ENCODE measurements at regions not wholly inside any gene's neighbourhood (a gene's known extent, or its start where the extent isn't known, plus 50 kb on each side); places are given as distances from the start of the nearest gene placed in this dataset.
"Not testable (repeated sequence)": the region's sequence is repeated elsewhere in the genome, so short reads cannot be mapped to it uniquely, and the experiment has no call there.

DNA sequence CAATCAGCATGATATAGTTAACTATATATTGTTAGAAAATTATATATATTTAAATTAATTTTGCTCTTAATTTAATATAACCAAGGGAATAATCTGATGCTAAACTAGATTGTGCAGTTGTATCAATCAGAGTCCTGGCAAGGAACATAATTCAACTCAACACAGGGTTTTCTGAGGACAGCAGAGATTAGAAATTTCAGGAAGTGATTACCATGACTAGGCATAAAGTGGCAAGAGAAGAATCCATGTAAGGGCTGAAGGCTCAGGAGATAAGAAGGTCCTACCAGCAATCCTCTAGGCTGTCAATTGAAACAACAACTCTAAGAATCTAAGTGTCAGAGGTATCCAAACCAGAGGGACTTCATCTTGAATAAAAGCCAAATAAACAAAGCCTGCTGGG lies 807.8 kb downstream of the DSC3 start:
- H3K4me1 Mint-ChIP-seq (ENCODE audit: low read depth) = no peaks in the 10 kb centered on the region
- no peak overlapping the region for H3K4me3 Mint-ChIP-seq
- H3K9me3 Mint-ChIP-seq = peaks cover 14% of the 10 kb centered on the region
- H3K27me3 Mint-ChIP-seq = no peaks in the 10 kb centered on the region
- no peaks in the 10 kb centered on the region for H3K36me3 Mint-ChIP-seq (ENCODE audit: low read depth)
- no peak overlapping the region for H3K27ac Mint-ChIP-seq

DNA sequence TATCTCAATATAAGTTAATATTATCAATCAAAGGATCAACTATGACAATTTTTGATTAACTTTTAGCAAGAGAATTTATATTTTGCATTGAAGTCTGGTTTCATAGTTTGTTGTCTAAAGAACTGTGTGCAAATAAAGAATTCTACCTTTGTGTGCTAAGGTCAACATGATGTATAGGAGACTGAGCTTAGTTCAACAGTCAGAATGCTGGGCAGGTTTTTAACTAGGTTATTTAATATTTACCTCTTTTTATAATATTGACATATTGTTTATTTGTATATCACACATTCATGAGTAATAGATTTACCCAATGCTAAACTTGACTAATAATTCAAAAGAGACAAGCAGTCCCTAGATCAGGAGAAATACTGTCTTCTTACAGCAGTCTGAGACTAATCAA lies 831.4 kb downstream of the DSC3 start:
- Mint-ChIP-seq H3K4me1 (ENCODE audit: low read depth) (no peaks in the 10 kb centered on the region), H3K9me3 (no peaks in the 10 kb centered on the region), H3K36me3 (ENCODE audit: low read depth) (no peaks in the 10 kb centered on the region), H3K27ac (no peak overlapping the region), H3K27me3 (no peaks in the 10 kb centered on the region), H3K4me3 (no peak overlapping the region)

DNA sequence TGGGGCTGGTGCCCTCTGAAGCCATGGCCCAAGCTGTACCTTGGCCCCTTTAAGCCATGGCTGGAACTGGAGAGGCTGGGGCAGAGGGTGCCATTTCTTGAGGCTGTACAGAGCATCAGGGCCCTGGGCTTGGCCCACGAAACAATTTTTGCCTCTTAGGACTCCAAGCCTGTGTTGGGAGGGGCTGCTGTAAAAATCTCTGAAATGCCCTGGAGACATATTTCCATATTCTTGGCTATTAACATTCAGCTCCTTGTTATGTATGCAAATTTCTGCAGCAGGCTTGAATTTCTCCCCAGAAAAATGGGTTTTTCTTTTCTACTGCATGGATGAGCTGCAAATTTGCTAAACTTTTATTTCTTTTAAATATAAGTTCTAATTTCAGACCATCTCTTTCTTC lies 834.0 kb downstream of the DSC3 start:
- H3K4me1 Mint-ChIP-seq (ENCODE audit: low read depth) = no peaks in the 10 kb centered on the region
- no peaks in the 10 kb centered on the region for H3K27me3 Mint-ChIP-seq
- peaks cover 4% of the 10 kb centered on the region for H3K9me3 Mint-ChIP-seq
- no peaks in the 10 kb centered on the region for H3K36me3 Mint-ChIP-seq (ENCODE audit: low read depth)
- H3K4me3 Mint-ChIP-seq = no peak overlapping the region
- H3K27ac Mint-ChIP-seq = no peak overlapping the region

DNA sequence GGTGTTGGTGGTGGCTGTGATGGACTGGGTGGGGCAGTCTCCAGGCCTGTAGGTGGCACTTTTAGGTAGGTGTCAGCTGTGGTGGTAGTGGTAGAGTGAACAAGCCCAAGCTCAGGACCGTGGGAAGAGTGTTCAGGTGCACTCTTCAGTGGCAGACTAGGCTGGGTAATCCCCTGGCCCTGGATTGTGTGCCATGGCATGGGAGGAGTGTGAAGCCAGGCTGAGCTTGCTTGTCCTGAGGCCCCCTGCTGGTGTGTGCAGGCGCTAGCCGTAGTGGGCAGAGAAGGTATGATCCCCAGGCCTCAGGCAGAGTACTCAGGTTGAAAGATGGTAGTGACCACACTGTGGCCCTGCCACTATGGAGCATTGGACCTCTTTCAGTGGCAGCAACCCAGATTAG lies 850.3 kb downstream of the DSC3 start:
- H3K36me3 Mint-ChIP-seq (ENCODE audit: low read depth) = no peaks in the 10 kb centered on the region
- H3K4me3 Mint-ChIP-seq = no peak overlapping the region
- H3K27me3 Mint-ChIP-seq = no peaks in the 10 kb centered on the region
- H3K4me1 Mint-ChIP-seq (ENCODE audit: low read depth) = no peaks in the 10 kb centered on the region
- H3K27ac Mint-ChIP-seq = no peak overlapping the region
- H3K9me3 Mint-ChIP-seq = peaks cover 17% of the 10 kb centered on the region

DNA sequence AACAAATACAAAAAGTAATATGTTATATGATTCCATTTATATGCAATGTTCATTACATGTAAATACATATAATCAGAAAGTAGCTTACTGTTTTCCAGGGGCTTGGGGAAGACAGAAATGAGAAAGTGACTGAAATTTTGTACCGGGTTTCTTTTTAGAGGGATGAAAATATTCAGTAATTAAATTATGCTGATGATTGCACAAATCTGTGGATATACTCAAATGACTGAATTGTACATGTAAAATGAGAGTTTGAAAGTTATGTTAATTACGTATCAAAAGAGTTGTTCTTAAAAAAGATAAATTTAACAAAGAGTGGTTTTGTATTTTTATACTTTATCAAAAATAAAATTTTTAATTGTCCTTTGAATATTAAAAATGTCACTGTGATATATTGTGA lies 856.3 kb downstream of the DSC3 start:
- H3K36me3 Mint-ChIP-seq (ENCODE audit: low read depth) = no peaks in the 10 kb centered on the region
- H3K27me3 Mint-ChIP-seq = no peaks in the 10 kb centered on the region
- H3K27ac Mint-ChIP-seq = no peak overlapping the region
- H3K9me3 Mint-ChIP-seq = peaks cover 9% of the 10 kb centered on the region
- no peaks in the 10 kb centered on the region for H3K4me1 Mint-ChIP-seq (ENCODE audit: low read depth)
- H3K4me3 Mint-ChIP-seq = no peak overlapping the region

DNA sequence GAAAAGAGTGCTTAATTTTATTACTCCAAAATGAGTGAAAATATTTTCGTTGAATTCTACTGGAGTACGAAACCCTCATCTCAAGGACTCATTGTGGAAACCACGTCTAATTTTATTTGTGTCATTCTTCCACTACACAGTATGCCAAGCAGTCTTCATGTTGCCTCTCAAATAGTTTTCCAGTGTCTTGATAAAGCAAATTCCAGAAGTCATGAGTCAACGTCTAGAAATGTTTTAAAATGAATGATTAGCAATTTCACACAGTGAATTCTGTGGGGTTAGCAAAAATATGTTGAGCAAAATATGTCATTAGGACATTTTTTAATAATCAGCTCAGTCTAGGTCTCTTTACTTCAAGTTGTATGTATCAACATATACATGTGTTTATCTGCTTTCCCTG lies 865.5 kb downstream of the DSC3 start:
- peaks cover 9% of the 10 kb centered on the region for H3K9me3 Mint-ChIP-seq
- H3K4me1 Mint-ChIP-seq (ENCODE audit: low read depth) = no peaks in the 10 kb centered on the region
- H3K4me3 Mint-ChIP-seq = no peak overlapping the region
- H3K27ac Mint-ChIP-seq = no peak overlapping the region
- H3K36me3 Mint-ChIP-seq (ENCODE audit: low read depth) = no peaks in the 10 kb centered on the region
- no peaks in the 10 kb centered on the region for H3K27me3 Mint-ChIP-seq

DNA sequence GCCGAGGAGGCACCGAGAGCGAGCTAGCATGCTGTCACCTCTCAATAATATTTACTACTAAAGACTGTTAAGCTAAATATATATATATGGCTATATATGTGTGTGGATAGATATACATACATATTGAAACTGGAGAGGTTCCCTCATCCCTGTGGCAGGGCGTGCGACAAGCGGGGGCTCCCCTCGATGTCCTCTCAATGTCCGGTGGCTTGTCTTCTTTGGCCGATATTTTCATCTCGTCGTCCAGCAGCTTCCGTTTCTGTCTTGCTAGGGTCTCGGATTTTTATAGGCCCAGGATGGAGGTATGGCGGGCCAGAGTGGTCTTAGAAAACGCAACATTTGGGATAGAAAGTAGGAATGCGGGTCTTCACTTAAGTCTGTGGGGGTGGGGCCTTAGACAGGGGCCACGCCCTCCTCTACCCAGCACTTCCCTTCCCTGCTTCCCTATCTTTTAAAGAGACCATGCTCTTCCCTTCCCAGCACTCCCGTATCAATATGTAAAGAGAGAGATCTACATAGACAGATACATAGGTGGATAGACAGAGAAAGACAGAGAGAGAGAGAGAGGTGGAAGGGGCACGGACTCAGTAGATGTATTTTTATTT lies 866.8 kb downstream of the DSC3 start:
- H3K9me3 Mint-ChIP-seq = peaks cover 9% of the 10 kb centered on the region
- H3K4me1 Mint-ChIP-seq (ENCODE audit: low read depth) = no peaks in the 10 kb centered on the region
- no peak overlapping the region for H3K27ac Mint-ChIP-seq
- no peak overlapping the region for H3K4me3 Mint-ChIP-seq
- H3K27me3 Mint-ChIP-seq = no peaks in the 10 kb centered on the region
- H3K36me3 Mint-ChIP-seq (ENCODE audit: low read depth) = no peaks in the 10 kb centered on the region

DNA sequence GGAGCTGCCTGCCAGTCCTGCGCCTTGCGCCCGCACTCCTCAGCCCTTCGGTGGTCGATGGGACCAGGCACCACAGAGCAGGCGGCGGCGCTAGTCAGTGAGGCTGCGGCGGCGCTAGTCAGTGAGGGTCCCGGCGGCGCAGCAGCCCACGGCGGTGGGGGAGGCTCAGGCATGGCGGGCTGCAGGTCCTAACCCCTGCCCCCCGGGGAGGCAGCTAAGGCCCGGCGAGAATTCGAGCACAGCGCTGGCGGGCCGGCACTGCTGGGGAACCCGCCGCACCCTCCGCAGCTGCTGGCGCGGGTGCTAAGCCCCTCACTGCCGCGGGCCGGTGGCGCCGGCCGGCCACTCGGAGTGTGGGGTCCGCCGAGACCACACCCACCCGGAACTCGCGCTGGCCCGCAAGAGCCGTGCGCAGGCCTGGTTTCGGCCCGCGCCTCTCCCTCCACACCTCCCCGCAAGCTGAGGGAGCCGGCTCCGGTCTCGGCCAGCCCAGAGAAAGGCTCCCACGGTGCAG lies 867.4 kb downstream of the DSC3 start:
- Mint-ChIP-seq H3K4me1 (ENCODE audit: low read depth) (no peaks in the 10 kb centered on the region), H3K36me3 (ENCODE audit: low read depth) (no peaks in the 10 kb centered on the region), H3K9me3 (peaks cover 9% of the 10 kb centered on the region), H3K27ac (no peak overlapping the region), H3K27me3 (no peaks in the 10 kb centered on the region), H3K4me3 (no peak overlapping the region)

DNA sequence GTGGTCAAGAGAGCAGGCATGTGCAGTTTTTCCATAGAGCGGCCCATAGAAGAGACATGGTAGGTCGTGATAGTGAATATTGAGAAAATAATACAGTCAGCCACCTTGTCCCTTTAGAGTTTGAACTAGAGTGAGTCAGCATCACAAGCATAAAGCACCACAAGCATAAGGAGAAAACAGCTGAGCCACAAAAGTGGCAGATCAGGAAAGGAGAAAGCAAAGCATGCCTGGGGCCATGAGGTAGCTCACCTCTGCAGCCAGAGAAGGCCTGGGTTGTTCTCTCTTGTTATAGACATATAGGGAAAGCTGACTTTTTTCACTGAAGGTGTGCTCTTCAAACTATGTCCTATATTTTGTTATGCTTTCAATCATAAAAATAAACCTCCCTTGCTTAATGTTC lies 879.0 kb downstream of the DSC3 start:
- H3K27ac Mint-ChIP-seq = no peak overlapping the region
- no peaks in the 10 kb centered on the region for H3K36me3 Mint-ChIP-seq (ENCODE audit: low read depth)
- H3K9me3 Mint-ChIP-seq = peaks cover 10% of the 10 kb centered on the region
- H3K4me1 Mint-ChIP-seq (ENCODE audit: low read depth) = no peaks in the 10 kb centered on the region
- no peak overlapping the region for H3K4me3 Mint-ChIP-seq
- no peaks in the 10 kb centered on the region for H3K27me3 Mint-ChIP-seq

DNA sequence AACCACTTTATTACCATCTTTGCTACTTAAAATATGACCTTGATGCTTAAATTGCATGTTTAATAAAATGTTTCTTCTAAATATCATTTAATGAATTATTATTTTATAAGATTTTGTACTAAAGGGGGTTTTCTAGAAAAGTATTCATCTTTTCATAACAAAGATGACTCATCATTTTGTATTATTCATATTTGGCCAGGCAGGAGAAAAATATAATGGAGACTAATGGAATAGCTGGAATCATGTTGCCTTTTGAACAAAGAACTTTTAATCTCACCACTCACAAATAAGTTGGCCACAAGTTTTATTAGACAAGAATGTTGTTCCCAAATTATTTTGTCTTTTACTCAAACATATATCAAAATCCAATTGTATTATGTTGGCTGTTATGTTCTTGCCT lies 882.4 kb downstream of the DSC3 start:
- Mint-ChIP-seq H3K4me1 (ENCODE audit: low read depth) (no peaks in the 10 kb centered on the region), H3K27ac (no peak overlapping the region), H3K4me3 (no peak overlapping the region), H3K36me3 (ENCODE audit: low read depth) (no peaks in the 10 kb centered on the region), H3K9me3 (peaks cover 12% of the 10 kb centered on the region), H3K27me3 (no peaks in the 10 kb centered on the region)

DNA sequence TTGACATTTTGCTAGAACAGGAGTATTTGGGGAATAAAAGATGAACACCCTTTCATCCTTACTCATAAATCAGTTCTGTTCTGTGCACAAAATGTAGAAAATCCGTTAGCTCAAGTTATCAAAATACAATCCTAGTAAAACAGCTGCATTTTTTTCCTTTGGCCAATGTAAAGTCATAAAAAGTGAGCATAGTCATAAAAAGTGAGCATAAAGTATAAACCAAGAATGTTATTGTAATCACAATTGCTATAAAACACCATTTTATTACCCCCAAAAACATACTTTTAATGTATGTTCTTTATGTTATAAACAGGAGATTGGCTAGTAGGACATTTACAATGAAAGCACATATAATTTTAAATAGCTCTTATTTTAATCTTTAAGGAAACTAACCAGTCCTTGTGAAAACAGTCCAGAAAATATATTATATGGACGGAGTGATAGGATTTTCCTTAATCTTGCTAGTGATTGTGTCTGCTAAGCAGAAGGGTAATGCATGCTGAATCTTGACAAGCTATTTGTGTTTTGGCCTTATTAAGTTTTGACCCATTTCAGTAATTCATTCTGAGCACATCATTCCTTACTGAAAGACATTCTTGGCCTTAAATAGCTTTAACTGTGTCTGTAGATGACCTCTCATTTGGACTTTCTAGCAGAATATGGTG lies 891.8 kb downstream of the DSC3 start:
- H3K27ac Mint-ChIP-seq = no peak overlapping the region
- H3K4me3 Mint-ChIP-seq = no peak overlapping the region
- no peaks in the 10 kb centered on the region for H3K27me3 Mint-ChIP-seq
- H3K4me1 Mint-ChIP-seq (ENCODE audit: low read depth) = no peaks in the 10 kb centered on the region
- H3K9me3 Mint-ChIP-seq = peaks cover 8% of the 10 kb centered on the region
- H3K36me3 Mint-ChIP-seq (ENCODE audit: low read depth) = no peaks in the 10 kb centered on the region

DNA sequence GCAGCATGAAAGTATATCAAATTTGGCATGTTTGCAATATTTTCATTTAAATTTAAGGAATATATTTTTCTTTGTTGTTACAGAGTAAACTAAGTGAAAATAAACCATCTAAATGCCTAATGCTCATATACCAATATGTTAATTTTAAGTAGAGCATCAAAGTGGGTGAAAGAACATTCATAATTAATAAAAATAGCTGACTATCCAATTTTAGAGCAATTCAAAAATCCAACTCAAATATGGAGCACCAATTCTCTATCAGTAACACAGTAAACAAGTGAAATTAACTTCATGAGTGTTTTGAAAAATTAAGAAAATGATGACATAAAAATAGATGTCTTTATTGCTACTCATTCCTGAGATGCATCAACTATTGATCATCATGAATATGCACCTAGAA lies 893.0 kb downstream of the DSC3 start:
- H3K27ac Mint-ChIP-seq = no peak overlapping the region
- H3K4me3 Mint-ChIP-seq = no peak overlapping the region
- H3K27me3 Mint-ChIP-seq = no peaks in the 10 kb centered on the region
- no peaks in the 10 kb centered on the region for H3K36me3 Mint-ChIP-seq (ENCODE audit: low read depth)
- no peaks in the 10 kb centered on the region for H3K4me1 Mint-ChIP-seq (ENCODE audit: low read depth)
- peaks cover 9% of the 10 kb centered on the region for H3K9me3 Mint-ChIP-seq

DNA sequence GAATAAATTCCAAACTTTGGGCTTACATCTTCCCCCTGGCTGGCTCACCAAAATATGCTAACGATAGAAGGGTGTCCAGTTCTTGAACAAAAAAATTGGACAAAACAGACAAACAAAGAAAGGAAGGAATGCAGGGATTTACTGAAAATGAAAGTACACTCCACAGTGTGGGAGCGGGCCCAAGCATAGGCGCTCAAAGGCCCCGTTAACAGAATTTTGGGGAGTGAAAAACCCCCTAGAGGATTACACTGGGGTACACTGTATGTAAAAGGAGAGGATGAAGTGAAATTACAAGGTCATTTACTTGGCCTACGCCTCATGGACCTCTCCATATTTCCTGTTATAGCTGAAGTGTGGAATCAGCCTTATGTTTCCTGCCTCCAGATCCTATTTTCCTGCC lies 899.7 kb downstream of the DSC3 start:
- Mint-ChIP-seq H3K27ac (no peak overlapping the region), H3K27me3 (no peaks in the 10 kb centered on the region)

DNA sequence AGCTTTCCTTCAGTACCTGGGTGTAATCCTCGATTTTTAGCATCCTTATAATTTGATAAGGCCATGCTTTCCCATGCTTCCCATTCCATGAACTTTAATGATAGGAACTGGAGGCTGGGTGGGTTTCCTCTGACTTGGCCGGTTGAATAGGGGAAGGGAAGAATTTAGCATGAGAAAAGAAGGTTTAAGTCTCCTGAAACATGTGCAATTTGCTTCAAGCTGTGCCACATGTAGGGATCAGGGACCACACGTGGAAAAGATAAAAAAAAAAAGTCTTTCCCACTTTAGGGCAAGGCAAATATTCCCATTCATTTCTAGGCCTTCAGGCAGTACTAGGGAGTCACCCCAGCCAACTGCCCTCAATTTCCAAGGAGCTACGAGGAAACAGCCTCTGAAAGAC lies 900.3 kb downstream of the DSC3 start:
- Mint-ChIP-seq H3K4me1 (ENCODE audit: low read depth) (no peaks in the 10 kb centered on the region), H3K9me3 (peaks cover 16% of the 10 kb centered on the region), H3K4me3 (no peak overlapping the region), H3K27ac (no peak overlapping the region), H3K27me3 (no peaks in the 10 kb centered on the region), H3K36me3 (ENCODE audit: low read depth) (no peaks in the 10 kb centered on the region)

More for the DNA sequence above, 899.7 kb downstream of the DSC3 start:
- H3K9me3 Mint-ChIP-seq = peaks cover 16% of the 10 kb centered on the region
- no peaks in the 10 kb centered on the region for H3K4me1 Mint-ChIP-seq (ENCODE audit: low read depth)
- no peak overlapping the region for H3K4me3 Mint-ChIP-seq
- no peaks in the 10 kb centered on the region for H3K36me3 Mint-ChIP-seq (ENCODE audit: low read depth)

DNA sequence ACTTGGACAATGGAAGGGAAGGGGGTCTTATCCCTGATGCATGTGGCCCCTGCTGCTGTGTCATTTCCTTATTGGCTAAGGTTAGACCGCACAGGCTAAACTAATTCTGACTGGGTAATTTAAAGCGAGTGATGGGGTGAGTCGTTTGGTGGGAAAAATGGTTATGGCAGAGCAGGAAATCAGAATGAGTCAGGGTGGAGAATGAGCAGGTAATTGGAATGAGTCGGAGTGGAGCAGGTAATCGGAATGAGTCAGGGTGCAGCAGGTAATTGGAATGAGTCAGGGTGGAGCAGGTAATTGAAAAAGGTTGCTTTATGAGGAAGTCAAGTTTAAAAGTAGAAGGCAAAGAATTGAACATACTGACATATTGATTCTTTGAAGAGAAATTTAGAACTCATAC lies 901.0 kb downstream of the DSC3 start:
- H3K27ac Mint-ChIP-seq = peak overlapping the region; percentile 10
- peaks cover 16% of the 10 kb centered on the region for H3K9me3 Mint-ChIP-seq
- not testable (repeated sequence) for H3K27me3 Mint-ChIP-seq; H3K36me3 Mint-ChIP-seq (ENCODE audit: low read depth); H3K4me1 Mint-ChIP-seq (ENCODE audit: low read depth); H3K4me3 Mint-ChIP-seq
